Astrocyte of the spinal cord (primary cell): ENCODE measurements at regions not wholly inside any gene's neighbourhood (a gene's known extent, or its start where the extent isn't known, plus 50 kb on each side); places are given as distances from the start of the nearest gene placed in this dataset.

ENCODE experiments used
- DNase-seq: peaks from one replicate; pipeline ENCODE4 v3.0.0; 2011; ENCODE audit warnings: low read depth, low spot score
- H3K4me3 ChIP-seq: 2 replicates; pipeline ENCODE4 v1.5.1; 2011; ENCODE audit warnings: low read depth, mild to moderate bottlenecking, low read length, moderate library complexity
- in situ Hi-C: cut with HindIII; loops from 2 replicates; pipeline ENCODE4 v1.10.0; 2017; ENCODE audit warnings: low sequenced_read_pairs
- TF ChIP-seq, protein P1 (sequence below): IDR thresholded peaks from 2 replicates; pipeline ENCODE4 v1.5.1; 2012; ENCODE audit warnings: low read depth, mild to moderate bottlenecking, low read length, inconsistent platforms

DNA sequence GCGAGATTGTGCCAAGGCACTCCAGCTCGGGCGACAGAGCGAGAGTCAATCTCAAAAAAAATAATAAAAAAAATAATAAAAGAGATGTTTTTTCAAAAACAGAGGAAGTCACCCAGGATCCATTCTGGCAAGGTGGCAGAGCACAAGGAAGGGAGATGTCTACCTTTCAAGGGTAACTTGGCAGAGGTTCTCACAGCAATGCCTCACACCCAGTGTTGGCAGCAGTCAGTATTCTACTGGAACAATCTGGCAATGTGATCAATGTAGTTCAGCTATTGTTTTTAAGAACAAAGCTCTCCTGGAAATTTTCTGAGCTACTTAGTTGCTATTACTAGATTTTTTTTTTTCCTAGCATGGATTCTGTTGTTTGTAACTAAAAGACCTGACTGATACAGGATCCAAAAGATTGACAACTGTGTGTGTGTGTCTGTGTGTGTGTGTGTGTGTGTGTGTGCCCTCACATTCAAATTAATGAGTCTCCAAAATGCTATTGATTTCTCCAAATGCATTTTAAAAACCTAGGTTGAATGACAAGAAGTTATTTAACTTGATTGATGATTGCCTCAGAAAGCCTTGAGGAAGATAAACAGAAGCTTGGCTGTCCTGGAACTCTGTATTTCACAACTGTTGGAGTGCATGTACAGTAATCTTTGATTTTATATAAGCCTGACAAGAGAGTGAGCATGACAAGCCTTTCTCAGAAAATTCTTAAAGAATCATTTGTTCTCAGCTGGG is 114.1 kb upstream of the RREB1 start:
- DNase-seq = no peak
- H3K4me3 ChIP-seq = no peak overlapping the region
- in situ Hi-C loops = no loop called here
- TF ChIP-seq, protein P1, sequence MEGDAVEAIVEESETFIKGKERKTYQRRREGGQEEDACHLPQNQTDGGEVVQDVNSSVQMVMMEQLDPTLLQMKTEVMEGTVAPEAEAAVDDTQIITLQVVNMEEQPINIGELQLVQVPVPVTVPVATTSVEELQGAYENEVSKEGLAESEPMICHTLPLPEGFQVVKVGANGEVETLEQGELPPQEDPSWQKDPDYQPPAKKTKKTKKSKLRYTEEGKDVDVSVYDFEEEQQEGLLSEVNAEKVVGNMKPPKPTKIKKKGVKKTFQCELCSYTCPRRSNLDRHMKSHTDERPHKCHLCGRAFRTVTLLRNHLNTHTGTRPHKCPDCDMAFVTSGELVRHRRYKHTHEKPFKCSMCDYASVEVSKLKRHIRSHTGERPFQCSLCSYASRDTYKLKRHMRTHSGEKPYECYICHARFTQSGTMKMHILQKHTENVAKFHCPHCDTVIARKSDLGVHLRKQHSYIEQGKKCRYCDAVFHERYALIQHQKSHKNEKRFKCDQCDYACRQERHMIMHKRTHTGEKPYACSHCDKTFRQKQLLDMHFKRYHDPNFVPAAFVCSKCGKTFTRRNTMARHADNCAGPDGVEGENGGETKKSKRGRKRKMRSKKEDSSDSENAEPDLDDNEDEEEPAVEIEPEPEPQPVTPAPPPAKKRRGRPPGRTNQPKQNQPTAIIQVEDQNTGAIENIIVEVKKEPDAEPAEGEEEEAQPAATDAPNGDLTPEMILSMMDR = no peak

GRCh38 chr6:6994796-6995195 is 113.0 kb upstream of the RREB1 start:
- TF ChIP-seq, protein P1 = no peak
- in situ Hi-C loops = no loop called here
- no peak for DNase-seq
- no peak overlapping the region for H3K4me3 ChIP-seq

- no peak overlapping the region for H3K4me3 ChIP-seq
- DNase-seq = no peak
- in situ Hi-C loops = no loop called here
- TF ChIP-seq, protein P1 = no peak
Measured at GRCh38 chr6:6995328-6995727, 112.4 kb upstream of the RREB1 start.

DNA sequence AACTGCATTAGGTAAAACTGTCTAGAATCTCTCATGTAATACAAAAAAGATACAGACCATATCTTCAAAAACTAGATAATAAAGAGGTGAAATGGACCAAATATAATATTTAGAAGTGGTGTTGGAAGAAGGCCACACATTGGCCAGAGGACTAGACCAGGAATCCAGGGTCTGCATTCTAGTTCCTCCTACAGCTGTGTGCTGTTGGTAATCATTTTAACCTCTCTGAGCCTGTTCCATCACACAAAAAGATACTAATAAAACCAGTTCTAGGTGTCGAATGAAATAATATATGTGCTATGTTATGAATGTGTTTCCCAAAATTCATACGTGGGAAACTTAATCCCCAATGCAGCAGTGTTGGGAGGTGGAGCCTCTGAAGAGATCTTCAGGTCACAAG is 111.6 kb upstream of the RREB1 start:
- DNase-seq = no peak
- TF ChIP-seq, protein P1 = no peak
- in situ Hi-C loops = no loop called here
- no peak overlapping the region for H3K4me3 ChIP-seq

GRCh38 chr6:6997263-6998193 is 110.2 kb upstream of the RREB1 start:
- TF ChIP-seq, protein P1 = no peak
- no peak overlapping the region for H3K4me3 ChIP-seq
- in situ Hi-C loops = no loop called here
- no peak for DNase-seq

DNA sequence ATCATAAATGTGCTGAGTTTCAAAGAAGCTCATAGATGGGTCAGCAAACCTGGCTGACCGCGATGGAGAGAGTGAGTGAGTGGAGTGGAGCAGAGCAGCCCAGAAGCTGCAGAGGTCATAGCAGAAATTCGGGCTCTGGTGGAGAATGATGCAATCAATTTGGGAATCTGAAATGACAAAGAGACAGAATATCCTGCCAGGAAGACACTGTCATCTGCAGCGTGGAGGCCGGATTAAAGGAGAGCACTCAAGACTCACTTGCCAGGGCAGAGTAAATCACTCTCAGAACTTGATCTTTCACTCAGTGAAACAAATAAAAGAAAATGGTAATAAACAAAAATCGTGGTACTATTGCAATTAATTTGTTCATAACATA is 109.6 kb upstream of the RREB1 start:
- TF ChIP-seq, protein P1 = no peak
- in situ Hi-C loops = no loop called here
- DNase-seq = no peak
- H3K4me3 ChIP-seq = no peak overlapping the region
